ENCODE measurements at regions not wholly inside any gene's neighbourhood (a gene's known extent, or its start where the extent isn't known, plus 50 kb on each side); places are given as distances from the start of the nearest gene placed in this dataset.

GRCh38 chr10:43942096-43942850, 293.6 kb upstream of the ZNF32 start:
- Histone ChIP-seq H2BK12ac (ENCODE audit: low read length) (no peak overlapping the region), H3K27ac (replicated peaks; ENCODE audit: low read length) (no peak overlapping the region), H3K4me1 (ENCODE audit: control insufficient read depth in 2 of 2, insufficient read depth in 1 of 2, low read depth in 1 of 2, low read length in 2 of 2) (peaks cover 0 to 4% of the 10 kb centered on the region in 2 donors), H2BK15ac (ENCODE audit: low read length) (no peak overlapping the region), H3K4me2 (ENCODE audit: insufficient read depth, low read length, poor library complexity, severe bottlenecking) (no peak overlapping the region), H3K9ac (ENCODE audit: low read depth, low read length, poor library complexity) (no peak overlapping the region), H3K4me3 (ENCODE audit: low read length in 2 of 2) (no peak overlapping the region), H4K91ac (ENCODE audit: low read depth, low read length, poor library complexity) (no peak overlapping the region), H3K14ac (ENCODE audit: low read length) (no peak overlapping the region), H4K8ac (ENCODE audit: low read depth, low read length) (no peak overlapping the region), H3K23ac (ENCODE audit: low read depth, low read length, poor library complexity) (no peak overlapping the region), H3K36me3 (replicated peaks in 1 of 2; ENCODE audit: control insufficient read depth in 2 of 2, insufficient read depth in 2 of 2, low read length in 2 of 2) (no peaks in the 10 kb centered on the region), H2AK5ac (ENCODE audit: low read depth, low read length) (no peak overlapping the region), H2BK120ac (ENCODE audit: low read depth, low read length) (no peak overlapping the region), H2AFZ (ENCODE audit: low read length) (no peak overlapping the region), H2BK5ac (ENCODE audit: low read length) (no peak overlapping the region), H3K18ac (ENCODE audit: low read length) (no peak overlapping the region), H3K27me3 (ENCODE audit: control insufficient read depth in 3 of 3, insufficient read depth in 3 of 3, low read depth in 1 of 3, low read length in 3 of 3) (no peaks in the 10 kb centered on the region), H3K79me1 (ENCODE audit: low read depth, low read length) (no peaks in the 10 kb centered on the region), H3K9me3 (replicated peaks in 1 of 2; ENCODE audit: control insufficient read depth in 2 of 2, insufficient read depth in 1 of 2, low read depth in 1 of 2, low read length in 2 of 2) (no peaks in the 10 kb centered on the region), H3K4ac (ENCODE audit: low read length) (no peak overlapping the region)
- no CpG with 5 or more reads among the region's 10 CpGs for WGBS, 2 donors (ENCODE audit: extremely low coverage in 2 of 2, insufficient read length in 2 of 2, insufficient replicate concordance in 1 of 2)
- DNase-seq (ENCODE audit: low spot score) = no peak

GRCh38 chr10:43940898-43941837, 292.5 kb upstream of the ZNF32 start:
- Histone ChIP-seq H3K23ac (ENCODE audit: low read depth, low read length, poor library complexity) (no peak overlapping the region), H3K14ac (ENCODE audit: low read length) (no peak overlapping the region), H2BK12ac (ENCODE audit: low read length) (no peak overlapping the region), H3K27ac (replicated peaks; ENCODE audit: low read length) (no peak overlapping the region), H3K79me1 (ENCODE audit: low read depth, low read length) (no peaks in the 10 kb centered on the region), H3K4ac (ENCODE audit: low read length) (no peak overlapping the region), H2AFZ (ENCODE audit: low read length) (no peak overlapping the region), H2BK120ac (ENCODE audit: low read depth, low read length) (no peak overlapping the region), H4K8ac (ENCODE audit: low read depth, low read length) (no peak overlapping the region), H3K36me3 (replicated peaks in 1 of 2; ENCODE audit: control insufficient read depth in 2 of 2, insufficient read depth in 2 of 2, low read length in 2 of 2) (no peaks in the 10 kb centered on the region), H2BK5ac (ENCODE audit: low read length) (no peak overlapping the region), H3K9me3 (replicated peaks in 1 of 2; ENCODE audit: control insufficient read depth in 2 of 2, insufficient read depth in 1 of 2, low read depth in 1 of 2, low read length in 2 of 2) (no peaks in the 10 kb centered on the region), H2BK15ac (ENCODE audit: low read length) (no peak overlapping the region), H3K4me2 (ENCODE audit: insufficient read depth, low read length, poor library complexity, severe bottlenecking) (no peak overlapping the region), H4K91ac (ENCODE audit: low read depth, low read length, poor library complexity) (no peak overlapping the region), H3K4me3 (ENCODE audit: low read length in 2 of 2) (no peak overlapping the region), H3K27me3 (ENCODE audit: control insufficient read depth in 3 of 3, insufficient read depth in 3 of 3, low read depth in 1 of 3, low read length in 3 of 3) (no peaks in the 10 kb centered on the region), H3K4me1 (ENCODE audit: control insufficient read depth in 2 of 2, insufficient read depth in 1 of 2, low read depth in 1 of 2, low read length in 2 of 2) (peaks cover 0 to 4% of the 10 kb centered on the region in 2 donors), H3K9ac (ENCODE audit: low read depth, low read length, poor library complexity) (peak overlapping the region; percentile 45), H3K18ac (ENCODE audit: low read length) (no peak overlapping the region), H2AK5ac (ENCODE audit: low read depth, low read length) (no peak overlapping the region)
- WGBS, 2 donors (ENCODE audit: extremely low coverage in 2 of 2, insufficient read length in 2 of 2, insufficient replicate concordance in 1 of 2) = no CpG with 5 or more reads among the region's 4 CpGs
- no peak for DNase-seq (ENCODE audit: low spot score)

- Histone ChIP-seq H2BK15ac (ENCODE audit: low read length) (no peak overlapping the region), H3K23ac (ENCODE audit: low read depth, low read length, poor library complexity) (no peak overlapping the region), H3K27me3 (ENCODE audit: control insufficient read depth in 3 of 3, insufficient read depth in 3 of 3, low read depth in 1 of 3, low read length in 3 of 3) (no peaks in the 10 kb centered on the region), H3K18ac (ENCODE audit: low read length) (no peak overlapping the region), H3K36me3 (replicated peaks in 1 of 2; ENCODE audit: control insufficient read depth in 2 of 2, insufficient read depth in 2 of 2, low read length in 2 of 2) (no peaks in the 10 kb centered on the region), H2AFZ (ENCODE audit: low read length) (no peak overlapping the region), H3K4me3 (ENCODE audit: low read length in 2 of 2) (no peak overlapping the region), H3K9me3 (replicated peaks in 1 of 2; ENCODE audit: control insufficient read depth in 2 of 2, insufficient read depth in 1 of 2, low read depth in 1 of 2, low read length in 2 of 2) (no peaks in the 10 kb centered on the region), H2BK12ac (ENCODE audit: low read length) (no peak overlapping the region), H4K8ac (ENCODE audit: low read depth, low read length) (no peak overlapping the region), H2BK5ac (ENCODE audit: low read length) (no peak overlapping the region), H3K79me1 (ENCODE audit: low read depth, low read length) (no peaks in the 10 kb centered on the region), H4K91ac (ENCODE audit: low read depth, low read length, poor library complexity) (no peak overlapping the region), H3K9ac (ENCODE audit: low read depth, low read length, poor library complexity) (no peak overlapping the region), H2AK5ac (ENCODE audit: low read depth, low read length) (no peak overlapping the region), H3K27ac (replicated peaks; ENCODE audit: low read length) (no peak overlapping the region), H3K4me2 (ENCODE audit: insufficient read depth, low read length, poor library complexity, severe bottlenecking) (no peak overlapping the region), H3K4ac (ENCODE audit: low read length) (no peak overlapping the region), H3K14ac (ENCODE audit: low read length) (no peak overlapping the region), H3K4me1 (ENCODE audit: control insufficient read depth in 2 of 2, insufficient read depth in 1 of 2, low read depth in 1 of 2, low read length in 2 of 2) (peaks cover 0 to 4% of the 10 kb centered on the region in 2 donors), H2BK120ac (ENCODE audit: low read depth, low read length) (no peak overlapping the region)
- no CpG with 5 or more reads among the region's 10 CpGs for WGBS, 2 donors (ENCODE audit: extremely low coverage in 2 of 2, insufficient read length in 2 of 2, insufficient replicate concordance in 1 of 2)
- DNase-seq (ENCODE audit: low spot score) = no peak
Measured at GRCh38 chr10:43939939-43940820, 291.5 kb upstream of the ZNF32 start.
